ENCODE measurements at regions not wholly inside any gene's neighbourhood (a gene's known extent, or its start where the extent isn't known, plus 50 kb on each side); places are given as distances from the start of the nearest gene placed in this dataset.
"Not testable (repeated sequence)": the region's sequence is repeated elsewhere in the genome, so short reads cannot be mapped to it uniquely, and the experiment has no call there.

DNA sequence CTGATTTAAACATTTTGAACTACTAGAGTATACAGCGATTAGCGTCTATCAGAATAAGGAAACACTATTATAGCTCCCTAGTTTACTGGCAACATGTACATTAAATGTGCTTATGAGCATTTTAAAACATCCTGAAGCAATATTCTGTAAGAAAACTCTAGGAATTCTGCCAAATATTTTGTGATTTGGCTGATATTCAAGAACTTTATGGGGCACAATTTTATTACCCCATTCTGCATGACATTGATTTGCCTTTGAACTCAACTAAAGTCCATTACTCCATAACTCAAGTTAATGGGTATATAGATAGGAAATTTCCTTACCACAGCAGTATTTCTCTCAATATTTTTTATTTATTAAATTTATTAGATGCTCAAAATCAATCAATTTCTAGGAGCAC, 369.9 kb upstream of the KCND2 start:
- TF ChIP-seq CTCF (IDR thresholded peaks at IDR 0.05): no peak
- no peak for TF ChIP-seq ZFX (IDR thresholded peaks at IDR 0.05; ENCODE audit: borderline replicate concordance)
- H3K27ac ChIP-seq: no peak overlapping the region

GRCh38 chr7:119905495-119905894, 367.5 kb upstream of the KCND2 start:
- TF ChIP-seq ZFX (IDR thresholded peaks at IDR 0.05; ENCODE audit: borderline replicate concordance): no peak
- TF ChIP-seq CTCF (IDR thresholded peaks at IDR 0.05): no peak
- no peak overlapping the region for H3K27ac ChIP-seq

- no peak overlapping the region for H3K27ac ChIP-seq
- TF ChIP-seq CTCF (IDR thresholded peaks at IDR 0.05) (no peak), ZFX (IDR thresholded peaks at IDR 0.05; ENCODE audit: borderline replicate concordance) (no peak)
Measured at GRCh38 chr7:119908948-119909347, 364.0 kb upstream of the KCND2 start.

DNA sequence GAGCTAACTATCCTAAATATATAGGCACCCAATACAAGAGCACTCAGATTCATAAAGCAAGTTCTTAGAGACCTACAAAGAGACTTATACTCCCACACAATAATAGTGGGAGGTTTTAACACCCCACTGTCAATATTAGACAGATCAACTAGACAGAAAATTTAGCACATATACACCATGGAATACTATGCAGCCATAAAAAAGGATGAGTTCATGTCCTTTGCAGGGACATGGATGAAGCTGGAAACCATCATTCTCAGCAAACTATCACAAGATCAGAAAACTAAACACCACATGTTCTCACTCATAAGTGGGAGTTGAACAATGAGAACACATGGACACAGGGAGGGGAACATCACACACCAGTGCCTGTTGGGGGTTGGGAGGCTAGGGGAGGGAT, 358.9 kb upstream of the KCND2 start:
- H3K27ac ChIP-seq: not testable (repeated sequence)

- no peak for TF ChIP-seq CTCF (IDR thresholded peaks at IDR 0.05)
- TF ChIP-seq ZFX (IDR thresholded peaks at IDR 0.05; ENCODE audit: borderline replicate concordance): no peak
- no peak overlapping the region for H3K27ac ChIP-seq
Measured at GRCh38 chr7:119916501-119916900, 356.5 kb upstream of the KCND2 start.

- TF ChIP-seq CTCF (IDR thresholded peaks at IDR 0.05) (no peak), ZFX (IDR thresholded peaks at IDR 0.05; ENCODE audit: borderline replicate concordance) (no peak)
Measured at GRCh38 chr7:119918185-119918584, 354.8 kb upstream of the KCND2 start.

GRCh38 chr7:119919986-119920385, 353.0 kb upstream of the KCND2 start:
- no peak overlapping the region for H3K27ac ChIP-seq
- TF ChIP-seq ZFX (IDR thresholded peaks at IDR 0.05; ENCODE audit: borderline replicate concordance) (no peak), CTCF (IDR thresholded peaks at IDR 0.05) (no peak)

More at GRCh38 chr7:119918185-119918584, 354.8 kb upstream of the KCND2 start:
- no peak overlapping the region for H3K27ac ChIP-seq

- TF ChIP-seq ZFX (IDR thresholded peaks at IDR 0.05; ENCODE audit: borderline replicate concordance) (no peak), CTCF (IDR thresholded peaks at IDR 0.05) (no peak)
Measured at GRCh38 chr7:119925581-119926289, 347.2 kb upstream of the KCND2 start.

More at GRCh38 chr7:119925581-119926289, 347.2 kb upstream of the KCND2 start:
- H3K27ac ChIP-seq: no peak overlapping the region

All from 22Rv1 (cell line).